K562 (cell line): ENCODE measurements at regions not wholly inside any gene's neighbourhood (a gene's known extent, or its start where the extent isn't known, plus 50 kb on each side); places are given as distances from the start of the nearest gene placed in this dataset.

Experiments used
- CCAR2 ChIP-seq: fragments of 200-400 bp; formaldehyde crosslinking; IDR thresholded peaks from 2 replicates; pipeline ENCODE4 v1.6.1; 2017; ENCODE audit warnings: mild to moderate bottlenecking, low read depth, low read length
- RNF2 ChIP-seq: sonication (generic); IDR thresholded peaks from 2 replicates; pipeline ENCODE4 v1.6.1; 2016

DNA sequence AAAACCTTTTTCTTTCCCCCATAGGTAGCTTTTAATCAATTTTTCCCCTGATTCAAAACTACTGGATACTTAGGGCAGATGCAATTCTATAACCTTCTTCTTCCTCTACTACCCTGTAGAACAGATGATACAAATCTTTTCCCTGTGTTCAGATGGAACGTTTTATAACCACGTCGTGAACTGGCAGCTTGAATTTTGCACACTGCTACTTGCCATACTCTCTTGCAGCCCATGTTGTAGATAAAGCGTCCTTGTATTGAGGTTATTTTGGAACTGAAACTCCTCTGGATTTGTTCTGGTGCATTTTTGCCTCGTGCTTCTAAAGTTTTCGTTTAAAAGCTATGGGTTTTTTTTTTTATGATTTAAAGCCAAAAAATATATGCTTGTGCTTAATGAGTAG is 440.2 kb downstream of the RFPL4B start:
- TF ChIP-seq RNF2: no peak
- TF ChIP-seq CCAR2: no peak
